H1 (cell line): ENCODE measurements at regions not wholly inside any gene's neighbourhood (a gene's known extent, or its start where the extent isn't known, plus 50 kb on each side); places are given as distances from the start of the nearest gene placed in this dataset.

ENCODE experiments used
- CHD1 ChIP-seq: IDR thresholded peaks from 2 replicates; pipeline ENCODE4 v1.6.1; 2012; ENCODE audit warnings: low read depth, low read length, improper control_type of control experiment
- CTCF ChIP-seq, 3 experiments: IDR thresholded peaks; 1 replicate in 2 of 3; 2 replicates in 1 of 3; pipeline versions ENCODE4 v1.5.1 to v1.6.1; 2011; ENCODE audit warnings: low read length in 3 of 3, mild to moderate bottlenecking in 3 of 3, inconsistent platforms in 2 of 3, low read depth in 1 of 3, moderate library complexity in 1 of 3; ENCODE audit not compliant: insufficient read depth in 1 of 3; ENCODE audit errors: control extremely low read depth in 1 of 3
- EP300 ChIP-seq, 2 experiments: IDR thresholded peaks; 1 replicate in 1 of 2; 2 replicates in 1 of 2; pipeline ENCODE4 v1.6.1; 2011 to 2012; ENCODE audit warnings: low read depth in 2 of 2, low read length in 2 of 2, mild to moderate bottlenecking in 2 of 2, borderline replicate concordance in 1 of 2, inconsistent platforms in 1 of 2, moderate library complexity in 1 of 2
- EZH2 ChIP-seq: fragments of 200-600 bp; sonication (generic); IDR thresholded peaks from 2 replicates; pipeline ENCODE4 v1.7.1; 2012; ENCODE audit warnings: low read depth, mild to moderate bottlenecking, moderate library complexity, low read length, inconsistent platforms; ENCODE audit not compliant: severe bottlenecking
- KDM4A ChIP-seq: IDR thresholded peaks from one replicate; pipeline ENCODE4 v1.7.1; 2012; ENCODE audit warnings: low read depth, mild to moderate bottlenecking, moderate library complexity, low read length, inconsistent platforms; ENCODE audit not compliant: severe bottlenecking
- POLR2A ChIP-seq, 2 experiments: IDR thresholded peaks; 1 replicate in 1 of 2; 2 replicates in 1 of 2; pipeline ENCODE4 v1.6.1; 2011; ENCODE audit warnings: low read depth in 2 of 2, low read length in 2 of 2, mild to moderate bottlenecking in 2 of 2; ENCODE audit errors: control extremely low read depth in 1 of 2
- POLR2AphosphoS5 ChIP-seq: IDR thresholded peaks from 2 replicates; pipeline ENCODE4 v1.6.1; 2011; ENCODE audit warnings: low read depth, low read length
- SUZ12 ChIP-seq: fragments of 200-600 bp; sonication (generic); IDR thresholded peaks from 2 replicates; pipeline ENCODE4 v1.6.1; 2012; ENCODE audit warnings: mild to moderate bottlenecking, inconsistent platforms, low read length, moderate library complexity, mixed read lengths

- no peak for TF ChIP-seq EZH2
- no peak for TF ChIP-seq CTCF (IDR thresholded peaks at IDR 0.05; ENCODE audit: control extremely low read depth in 1 of 3, insufficient read depth in 1 of 3, low read depth in 1 of 3, low read length in 3 of 3)
- TF ChIP-seq CHD1: no peak
- no peak for TF ChIP-seq KDM4A
- TF ChIP-seq EP300 (IDR thresholded peaks at IDR 0.05; ENCODE audit: borderline replicate concordance in 1 of 2, low read depth in 2 of 2, low read length in 2 of 2): no peak
- no peak for TF ChIP-seq POLR2AphosphoS5
- no peak for TF ChIP-seq POLR2A (IDR thresholded peaks at IDR 0.05; ENCODE audit: control extremely low read depth in 1 of 2, low read depth in 2 of 2, low read length in 2 of 2)
- TF ChIP-seq SUZ12: no peak
Observed at GRCh38 chr11:98600103-98600502, 420.6 kb upstream of the CNTN5 start (continued).
